ENCODE measurements at regions not wholly inside any gene's neighbourhood (a gene's known extent, or its start where the extent isn't known, plus 50 kb on each side); places are given as distances from the start of the nearest gene placed in this dataset.

DNA sequence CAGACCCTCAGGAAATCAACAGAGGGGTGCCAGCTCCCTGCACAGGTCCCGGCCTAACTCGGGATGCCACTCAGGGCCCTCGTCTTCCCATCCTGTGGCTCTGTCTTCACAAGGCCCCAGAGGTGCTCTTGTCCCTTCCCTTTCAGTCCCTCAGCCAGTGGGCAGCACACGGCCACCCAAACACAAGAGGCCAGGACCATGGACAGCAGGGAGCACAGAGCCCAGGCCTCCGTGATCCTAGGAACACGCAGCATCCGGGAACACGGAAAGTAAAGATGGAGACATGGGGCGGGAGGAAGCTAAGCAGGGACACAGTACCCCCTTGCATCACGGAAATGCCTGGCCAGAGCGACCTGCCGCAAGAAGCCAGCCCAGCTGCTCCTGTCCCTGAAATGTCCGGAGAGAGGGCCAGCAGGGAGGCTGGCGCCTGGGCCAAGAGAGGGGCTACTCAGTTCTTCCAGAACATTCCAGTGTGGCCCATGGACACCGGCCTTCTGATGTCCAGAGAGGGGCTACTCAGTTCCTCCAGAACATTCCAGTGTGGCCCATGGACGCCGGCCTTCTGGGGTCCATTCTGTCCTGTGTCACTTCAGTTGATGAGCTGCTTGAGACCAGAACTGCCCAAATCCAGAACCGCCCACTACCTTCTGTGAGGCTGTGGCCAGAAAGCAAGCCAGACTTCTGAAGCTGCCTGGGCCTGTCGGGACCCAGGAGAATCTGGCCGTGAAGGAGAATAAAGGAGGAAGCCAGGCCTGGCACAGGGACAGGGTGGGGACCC, 274.0 kb downstream of the BRD1 start:
- no peak overlapping the region for H3K27ac ChIP-seq (ENCODE audit: low read depth, low read length)
- 62 to 81% (median 72%) methylated on average over 20 of the region's 20 CpGs for WGBS, 3 donors

DNA sequence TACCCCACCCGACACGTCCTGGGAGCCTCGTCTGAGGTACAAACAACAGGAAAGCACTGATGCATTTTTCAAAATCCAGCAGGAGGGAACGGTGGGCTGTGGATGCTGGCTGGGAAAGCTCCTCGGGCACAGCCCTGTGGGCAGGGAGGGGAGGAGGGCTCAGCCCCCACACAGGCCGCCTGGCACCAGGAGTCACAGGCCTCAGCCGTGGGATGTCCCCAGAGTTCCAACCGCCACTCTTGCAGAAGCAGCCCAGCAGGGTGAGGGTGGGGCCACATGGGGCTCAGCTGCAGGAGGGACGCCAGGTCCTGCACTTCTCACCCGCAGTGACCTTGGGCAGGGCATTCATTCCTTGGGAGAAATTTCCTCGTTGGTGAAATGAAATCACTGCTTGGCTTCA, 274.6 kb downstream of the BRD1 start:
- 48 to 78% (median 77%) methylated on average over 11 of the region's 11 CpGs for WGBS, 3 donors
- no peak overlapping the region for H3K27ac ChIP-seq (ENCODE audit: low read depth, low read length)

DNA sequence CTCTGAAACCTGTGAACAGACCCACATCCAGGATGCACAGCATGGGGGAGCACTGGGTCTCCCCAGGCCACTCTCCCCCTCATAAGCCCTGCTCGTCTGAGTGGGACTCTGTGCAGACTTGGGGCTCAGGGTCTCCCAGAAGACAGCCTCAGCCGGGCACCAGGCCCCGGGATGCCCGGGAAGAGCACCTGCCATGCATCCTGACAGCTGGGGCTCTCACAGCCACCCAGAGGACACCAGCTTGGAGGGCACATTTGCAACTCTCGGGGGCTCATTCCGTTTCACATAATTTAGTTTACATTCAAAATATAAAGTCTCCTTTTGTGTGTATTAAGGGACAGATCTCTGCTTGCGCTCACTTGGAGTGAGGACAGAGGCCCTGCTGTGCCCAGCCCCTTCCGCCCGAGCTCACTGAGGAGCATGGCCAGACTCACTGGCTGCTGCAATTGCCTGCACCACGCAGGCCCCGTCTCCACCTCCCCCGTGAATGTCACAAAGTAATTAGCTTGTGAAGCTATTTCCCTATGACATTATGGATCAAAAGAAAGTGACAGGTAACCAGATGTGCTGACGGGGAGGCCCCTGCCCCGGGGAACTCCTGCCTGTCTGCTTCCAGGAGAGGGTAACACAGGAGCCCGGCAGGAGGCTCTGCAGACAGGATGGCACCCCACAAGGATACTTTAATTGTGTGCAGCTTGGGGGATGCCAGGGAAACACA, 275.6 kb downstream of the BRD1 start:
- no peak overlapping the region for H3K27ac ChIP-seq (ENCODE audit: low read depth, low read length)
- 62 to 77% (median 67%) methylated on average over 15 of the region's 15 CpGs for WGBS, 3 donors

DNA sequence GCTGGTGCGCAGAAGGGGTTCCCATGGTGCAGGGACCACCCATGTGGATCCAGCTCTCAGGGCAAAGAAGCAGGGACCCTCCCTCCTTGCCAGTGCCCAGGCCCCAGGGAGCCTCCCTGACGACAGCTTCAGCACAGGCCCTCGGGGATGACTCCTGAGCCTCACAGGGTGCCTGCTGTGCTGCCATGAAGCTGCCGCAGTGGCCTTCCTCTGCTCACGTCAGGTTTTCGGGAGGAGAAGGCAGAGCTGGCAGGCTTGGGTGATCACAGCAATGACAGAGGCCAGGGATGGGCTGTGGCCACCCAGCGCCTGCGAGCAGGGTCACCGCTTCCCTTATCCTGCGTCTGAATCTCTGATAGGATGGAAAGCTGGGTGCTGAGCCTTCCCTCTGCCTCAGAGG, 276.2 kb downstream of the BRD1 start:
- 90 to 94% (median 93%) methylated on average over 10 of the region's 10 CpGs for WGBS, 3 donors
- no peak overlapping the region for H3K27ac ChIP-seq (ENCODE audit: low read depth, low read length)

DNA sequence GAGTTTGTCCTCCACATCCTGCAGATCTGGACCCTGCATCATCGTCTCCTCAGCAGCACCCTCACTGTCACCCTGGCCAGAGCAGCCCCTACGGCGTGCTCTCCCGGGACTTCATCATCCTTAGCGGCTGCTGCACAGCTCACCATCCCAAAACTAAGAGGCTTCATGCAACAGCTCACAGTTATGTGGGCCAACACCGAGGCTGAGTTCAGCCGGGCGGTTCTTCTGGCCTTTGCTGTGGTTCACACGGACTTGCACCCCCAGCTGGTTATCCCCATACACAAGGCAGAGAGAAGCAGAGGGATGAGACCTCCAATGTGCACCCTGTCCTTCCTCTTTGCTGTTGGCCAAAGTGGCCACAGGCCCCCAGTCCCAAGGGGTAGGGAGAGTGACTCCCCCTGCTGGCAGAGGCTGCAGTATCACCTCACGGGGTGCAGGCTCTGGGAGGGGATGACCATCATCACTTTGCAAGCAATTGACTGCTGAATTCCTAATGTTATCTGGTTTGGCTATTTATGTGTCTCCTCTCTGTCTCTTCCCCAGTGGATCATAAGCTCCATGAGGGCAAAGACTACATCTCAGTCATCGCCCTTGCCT, 276.8 kb downstream of the BRD1 start:
- no peak overlapping the region for H3K27ac ChIP-seq (ENCODE audit: low read depth, low read length)

DNA sequence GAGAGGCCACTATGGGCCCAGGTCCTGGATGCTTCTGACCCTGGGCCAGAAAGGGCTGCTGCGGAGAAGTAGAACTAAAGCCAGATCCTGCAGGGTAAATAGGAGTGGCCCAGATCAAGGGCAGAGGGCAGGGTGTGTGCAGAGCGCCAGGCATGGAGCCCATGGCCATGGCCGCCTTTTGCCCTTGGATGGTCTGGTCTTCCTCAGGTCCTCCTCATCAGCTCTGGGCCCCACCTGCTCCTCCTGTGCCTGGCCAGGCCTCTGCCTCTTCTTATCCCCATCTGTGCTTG, 277.6 kb downstream of the BRD1 start:
- no peak overlapping the region for H3K27ac ChIP-seq (ENCODE audit: low read depth, low read length)
- WGBS, 3 donors = 71 to 96% (median 92%) methylated on average over 2 to 3 of the region's 3 CpGs

More for the DNA sequence above, 276.8 kb downstream of the BRD1 start:
- 88 to 98% (median 90%) methylated on average over 11 of the region's 11 CpGs for WGBS, 3 donors

DNA sequence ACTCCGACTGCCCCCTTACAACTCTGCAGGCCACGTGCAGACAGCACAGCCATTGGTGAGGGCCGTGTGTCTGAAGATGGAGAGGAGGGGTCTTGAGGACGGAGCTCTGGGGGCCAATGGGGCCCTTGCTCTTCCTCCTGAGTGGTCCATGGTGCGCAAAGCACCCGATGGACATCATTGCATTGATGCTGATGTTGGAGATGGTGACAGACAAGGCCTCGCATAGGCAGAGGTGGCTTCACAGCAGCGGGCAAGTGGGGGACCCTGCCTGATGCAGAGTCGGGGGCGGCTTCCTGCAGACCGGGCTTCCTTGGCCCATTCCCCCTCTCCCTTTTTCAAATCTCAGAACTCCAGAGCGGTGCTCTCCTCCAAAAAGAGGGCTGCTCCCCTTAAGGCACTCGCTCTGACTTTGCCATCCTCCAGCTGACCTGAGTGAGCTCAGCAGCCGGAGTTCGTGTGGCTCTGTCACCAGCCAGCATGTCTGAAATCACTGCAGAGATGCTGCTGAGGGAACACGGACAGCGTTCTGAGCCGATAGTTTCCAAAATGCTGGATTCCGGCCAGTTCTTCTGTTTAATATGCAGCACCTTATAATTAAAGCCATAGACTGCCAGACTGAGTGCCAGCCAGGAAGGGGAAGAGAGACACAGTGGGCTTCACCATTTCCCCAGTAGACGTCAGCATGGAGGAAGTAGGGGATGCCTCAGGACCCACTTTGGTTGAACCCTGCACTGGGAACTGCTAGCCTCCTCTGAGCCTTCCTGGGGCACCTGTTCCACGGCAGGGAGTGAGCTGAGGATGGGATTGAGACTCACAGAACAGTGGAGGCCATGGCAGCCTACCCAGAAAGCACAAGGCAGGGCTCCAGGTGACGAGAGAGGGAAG, 278.2 kb downstream of the BRD1 start:
- WGBS, 3 donors = 74 to 84% (median 76%) methylated on average over 21 to 22 of the region's 22 CpGs
- no peak overlapping the region for H3K27ac ChIP-seq (ENCODE audit: low read depth, low read length)

DNA sequence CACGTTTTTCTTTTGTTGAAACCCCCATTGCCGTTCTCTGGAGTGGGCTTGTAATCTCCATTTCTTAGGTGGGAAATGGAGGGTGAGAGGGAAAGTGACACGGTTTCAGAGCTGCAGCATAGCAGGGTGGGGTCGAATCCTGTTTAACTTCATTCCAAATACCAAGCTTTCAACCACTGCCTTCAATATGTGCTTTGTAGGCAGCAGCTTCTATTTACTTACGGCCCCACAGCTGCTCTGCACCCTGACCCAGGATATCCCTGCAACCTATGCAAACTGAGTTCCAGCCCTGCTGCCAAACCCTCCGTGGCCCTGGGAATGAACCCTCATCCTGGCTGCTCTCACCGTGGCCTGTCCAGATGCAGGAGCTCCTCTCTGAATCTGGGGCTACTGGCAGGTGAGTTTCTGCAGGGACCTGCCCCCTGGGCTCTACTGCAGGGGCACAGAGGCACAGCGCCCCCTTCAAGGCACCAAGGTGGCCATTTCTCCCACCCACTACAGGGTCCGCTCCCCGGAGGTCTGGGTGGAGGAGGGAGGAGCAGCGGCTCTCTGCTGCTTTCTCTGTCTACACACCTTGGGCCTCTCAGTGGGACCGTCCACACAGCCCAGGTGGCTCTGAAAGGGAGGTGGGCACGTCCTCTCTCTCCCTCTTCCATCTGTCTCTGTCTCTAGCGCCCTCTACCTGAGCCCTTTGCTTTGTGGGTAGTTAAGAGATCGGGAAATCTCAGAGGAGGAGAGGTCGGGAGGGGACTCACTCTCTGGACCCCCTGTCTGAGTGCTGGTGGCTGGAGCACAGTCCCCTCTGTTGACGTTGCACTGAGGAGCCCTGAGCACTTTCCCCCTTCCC, 279.1 kb downstream of the BRD1 start:
- WGBS, 3 donors = 24 to 70% (median 45%) methylated on average over 17 of the region's 17 CpGs

DNA sequence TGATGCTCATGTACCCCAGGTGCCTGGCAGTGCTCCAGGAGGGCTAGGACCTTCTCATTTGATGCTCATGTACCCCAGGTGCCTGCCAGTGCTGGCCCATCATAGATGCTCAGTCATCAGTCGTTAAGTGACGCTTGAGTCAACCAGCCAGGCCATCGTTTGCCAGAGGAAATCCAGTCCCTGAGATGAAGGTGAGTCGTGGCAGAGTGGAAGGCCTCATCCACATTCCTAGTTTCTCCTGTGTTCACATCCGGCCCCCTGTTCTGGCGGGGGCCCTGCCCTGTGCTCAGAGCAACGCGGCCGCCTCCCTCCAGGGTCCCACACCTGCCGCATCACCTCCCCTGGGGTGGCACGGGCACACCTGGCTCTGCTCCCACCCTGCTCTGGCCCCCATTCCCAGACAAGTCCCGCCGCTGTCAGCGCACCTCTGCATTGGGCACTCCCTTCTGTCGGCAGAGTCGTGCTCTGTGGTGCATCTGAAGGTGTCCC, 279.9 kb downstream of the BRD1 start:
- H3K27ac ChIP-seq (ENCODE audit: low read depth, low read length) = no peak overlapping the region
- WGBS, 3 donors = 42 to 93% (median 75%) methylated on average over 16 of the region's 16 CpGs

More for the DNA sequence above, 279.1 kb downstream of the BRD1 start:
- H3K27ac ChIP-seq (ENCODE audit: low read depth, low read length) = no peak overlapping the region

DNA sequence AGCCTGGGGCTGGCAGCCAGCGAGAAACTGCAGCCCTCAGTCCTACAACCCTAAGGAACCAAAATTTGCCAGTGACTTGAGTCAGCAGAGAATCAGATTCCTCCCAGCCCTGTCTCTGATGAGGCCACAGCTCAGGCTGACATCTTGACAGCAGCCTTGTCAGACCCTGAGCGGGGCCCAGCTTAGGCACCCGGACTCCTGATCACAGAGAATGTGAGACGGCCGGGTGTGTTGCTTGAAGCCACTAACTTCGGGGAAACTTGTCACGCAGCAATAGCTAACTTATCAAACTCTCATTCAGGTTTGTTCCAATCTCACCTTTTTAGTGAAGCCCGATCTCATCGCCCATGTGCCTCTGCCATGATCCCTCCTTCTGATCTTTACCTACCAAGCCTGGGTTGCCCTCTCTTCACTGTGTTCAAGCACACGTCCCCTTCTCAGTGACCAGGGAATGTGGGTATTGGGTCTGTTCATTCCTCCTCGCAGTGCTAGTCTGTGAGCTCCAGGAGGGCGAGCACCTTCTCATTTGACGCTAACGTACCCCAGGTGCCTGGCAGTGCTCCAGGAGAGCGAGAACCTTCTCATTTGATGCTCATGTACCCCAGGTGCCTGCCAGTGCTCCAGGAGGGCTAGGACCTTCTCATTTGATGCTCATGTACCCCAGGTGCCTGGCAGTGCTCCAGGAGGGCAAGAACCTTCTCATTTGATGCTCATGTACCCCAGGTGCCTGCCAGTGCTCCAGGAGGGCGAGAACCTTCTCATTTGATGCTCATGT, 280.7 kb downstream of the BRD1 start:
- WGBS, 3 donors = 85 to 93% (median 92%) methylated on average over 16 of the region's 16 CpGs

DNA sequence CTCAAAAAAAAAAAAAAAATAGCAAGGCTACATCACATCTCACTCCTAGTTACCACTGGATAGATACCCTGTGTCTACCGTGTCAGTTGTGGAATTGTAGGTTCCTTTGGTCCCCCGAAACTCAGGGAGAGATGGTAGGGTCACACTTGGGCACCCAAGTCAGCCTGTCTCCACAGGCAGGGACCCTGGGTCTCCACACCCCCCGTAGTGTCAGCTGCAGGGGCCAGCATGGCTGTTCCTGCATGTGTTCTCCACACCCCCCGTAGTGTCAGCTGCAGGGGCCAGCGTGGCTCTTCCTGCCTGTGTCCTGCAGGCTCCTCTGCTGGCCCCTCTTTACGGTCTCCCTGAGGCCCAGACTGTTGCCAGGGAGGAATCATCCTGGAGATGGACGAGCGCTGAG, 282.1 kb downstream of the BRD1 start:
- no peak overlapping the region for H3K27ac ChIP-seq (ENCODE audit: low read depth, low read length)
- WGBS, 3 donors = 72 to 86% (median 76%) methylated on average over 8 of the region's 8 CpGs

More for the DNA sequence above, 280.7 kb downstream of the BRD1 start:
- H3K27ac ChIP-seq (ENCODE audit: low read depth, low read length) = no peak overlapping the region

DNA sequence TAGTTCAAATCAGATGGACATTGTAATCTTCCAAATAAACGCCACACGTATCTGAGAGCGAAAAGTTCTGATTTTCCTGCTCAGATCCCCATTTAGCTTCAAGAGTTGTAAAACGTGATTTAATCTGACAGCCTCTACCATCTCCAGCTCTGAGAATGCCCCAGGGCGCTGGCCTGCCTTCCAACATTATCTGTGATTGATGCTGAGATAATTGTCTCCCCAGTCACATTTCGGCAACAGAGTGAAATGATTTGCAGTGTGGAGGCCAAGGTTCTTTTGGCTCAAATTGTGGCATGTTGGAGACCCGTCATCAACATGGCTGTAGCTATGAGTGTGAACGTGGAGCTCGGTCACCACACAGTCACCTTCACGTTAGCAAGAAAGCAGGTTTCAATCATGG, 283.4 kb downstream of the BRD1 start:
- H3K27ac ChIP-seq (ENCODE audit: low read depth, low read length) = no peak overlapping the region
- 56 to 82% (median 68%) methylated on average over 10 of the region's 10 CpGs for WGBS, 3 donors

DNA sequence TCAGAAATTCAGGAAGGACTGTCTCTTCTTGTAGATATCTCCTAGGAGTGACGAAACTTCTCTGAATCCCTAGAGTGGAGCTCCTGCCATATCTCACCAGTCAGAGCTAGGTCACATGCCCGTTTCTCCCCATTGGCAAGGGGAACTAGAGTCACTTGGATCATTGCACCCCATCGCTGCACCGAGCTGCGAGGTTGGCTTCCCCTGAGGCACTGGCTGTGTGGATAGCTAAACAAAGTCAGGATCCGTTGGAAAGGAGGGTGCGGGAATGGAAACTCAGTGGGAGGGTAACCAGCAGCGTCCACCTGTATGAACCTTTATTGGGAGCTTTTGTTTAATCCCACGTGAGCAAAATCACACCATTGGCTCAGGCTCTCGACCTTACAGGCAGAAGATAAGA, 283.8 kb downstream of the BRD1 start:
- 73 to 90% (median 78%) methylated on average over 10 of the region's 10 CpGs for WGBS, 3 donors
- no peak overlapping the region for H3K27ac ChIP-seq (ENCODE audit: low read depth, low read length)

DNA sequence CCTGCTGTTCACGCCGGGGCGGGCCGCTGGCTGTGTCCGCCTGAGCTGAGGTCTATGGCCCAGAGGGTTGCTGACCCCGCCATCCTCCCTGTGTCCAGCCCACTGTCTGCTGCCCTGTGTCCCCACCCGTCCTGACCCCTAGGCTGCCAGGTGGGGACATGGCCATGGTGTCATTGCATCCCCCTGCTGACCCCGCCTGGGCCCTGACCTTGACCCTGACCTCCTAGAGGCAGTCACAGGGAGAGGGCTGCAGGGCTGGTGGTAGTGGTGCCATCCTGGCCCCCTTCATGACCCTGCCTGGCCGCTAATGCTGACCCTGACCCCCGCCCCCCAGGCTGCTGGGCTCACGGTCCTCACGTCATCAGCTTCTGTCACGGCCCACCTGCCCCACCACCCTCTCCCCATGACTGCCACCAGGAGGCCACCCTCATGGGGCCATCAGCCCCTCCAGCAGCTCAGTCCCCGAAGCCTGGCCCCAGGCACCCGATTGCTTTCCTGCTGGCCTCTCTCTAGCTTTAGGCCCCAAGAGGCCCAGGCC, 285.9 kb downstream of the BRD1 start:
- H3K27ac ChIP-seq (ENCODE audit: low read depth, low read length) = no peak overlapping the region
- WGBS, 3 donors = 79 to 96% (median 92%) methylated on average over 13 to 15 of the region's 15 CpGs

DNA sequence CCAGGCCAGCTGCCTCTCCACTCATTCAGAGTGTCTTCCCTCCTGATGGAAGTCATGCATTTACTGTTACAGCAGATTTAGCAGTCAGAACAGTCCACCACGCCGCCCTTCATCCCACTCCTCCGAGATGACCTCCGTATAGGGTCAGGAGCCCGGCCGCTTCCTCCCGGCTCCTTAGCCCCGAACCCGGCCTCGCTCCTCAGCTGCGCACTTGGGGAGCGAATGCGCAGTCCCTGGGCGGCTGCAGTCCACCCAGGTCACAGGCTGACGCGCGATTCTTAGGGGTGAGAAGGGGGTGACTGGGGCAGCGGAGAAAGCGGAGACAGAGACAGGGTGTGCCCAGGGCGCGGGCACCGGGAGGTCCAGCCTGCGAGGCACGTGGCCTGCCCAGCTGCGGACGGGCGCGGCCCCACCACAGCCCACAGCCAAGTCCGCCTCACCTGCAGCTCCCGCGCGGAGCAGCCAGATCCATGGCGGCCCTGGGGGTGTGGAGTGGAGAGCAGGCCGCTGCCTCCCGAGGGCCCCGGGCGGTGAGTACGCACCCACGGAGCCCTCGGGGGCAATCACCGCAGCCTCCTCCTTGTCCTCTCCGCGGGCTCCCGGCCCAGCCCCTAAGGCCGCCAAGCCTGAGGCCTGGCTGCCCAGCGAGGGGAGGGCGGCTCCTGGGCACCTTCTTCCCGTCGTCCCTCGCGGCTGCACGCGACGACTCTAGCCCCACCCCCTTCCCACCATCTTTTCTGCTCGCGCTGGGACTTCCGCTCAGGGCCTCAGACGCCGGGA, 286.6 kb downstream of the BRD1 start:
- no peak overlapping the region for H3K27ac ChIP-seq (ENCODE audit: low read depth, low read length)
- WGBS, 3 donors = 95 to 97% (median 96%) methylated on average over 47 to 59 of the region's 59 CpGs
